HG03442 (cell line): ENCODE measurements at regions not wholly inside any gene's neighbourhood (a gene's known extent, or its start where the extent isn't known, plus 50 kb on each side); places are given as distances from the start of the nearest gene placed in this dataset.

Experiments used
- ATAC-seq: cut with Tn5 transposase; IDR thresholded peaks from one replicate; pipeline ENCODE4 v1.9.1; 2021; ENCODE audit warnings: mild to moderate bottlenecking, moderate library complexity; ENCODE audit not compliant: unreplicated experiment

DNA sequence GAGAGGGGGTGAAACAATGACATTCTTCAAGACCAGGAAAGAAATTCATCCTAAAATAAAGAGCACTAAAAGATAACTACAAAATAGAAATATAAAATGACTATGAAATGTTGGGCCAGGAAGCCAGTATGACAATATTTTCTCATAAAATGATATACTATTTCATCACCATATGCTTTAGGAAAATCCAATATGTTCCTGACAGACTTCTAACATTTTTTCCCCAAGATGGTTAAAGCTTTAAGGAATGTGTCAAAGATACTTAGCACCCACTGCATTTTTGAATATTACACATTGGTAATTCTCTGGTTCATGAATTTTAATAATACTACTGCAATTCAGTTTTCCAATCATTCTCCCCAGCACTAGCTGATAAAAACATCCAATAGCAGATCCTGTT, 87.7 kb upstream of the PLEKHG7 start:
- no peak for ATAC-seq

DNA sequence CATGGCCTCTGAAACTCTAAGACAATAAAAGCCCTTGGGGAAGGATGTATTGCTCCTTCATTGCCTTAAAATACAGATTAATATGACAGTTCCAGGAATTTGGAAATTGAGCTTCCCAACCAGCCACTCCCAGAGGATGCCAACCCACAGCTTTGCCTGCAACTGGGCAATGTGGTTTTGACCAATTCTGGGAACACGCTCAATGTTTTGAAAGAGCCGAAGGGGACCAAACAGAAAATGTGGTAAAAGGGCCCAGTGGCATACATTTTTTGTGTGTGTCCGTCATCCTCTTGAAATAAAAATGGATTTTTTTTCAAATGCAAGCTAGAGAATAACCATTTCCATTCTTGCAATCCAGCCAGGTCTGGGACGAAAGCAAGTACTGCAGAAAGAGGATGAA, 88.3 kb upstream of the PLEKHG7 start:
- no peak for ATAC-seq

DNA sequence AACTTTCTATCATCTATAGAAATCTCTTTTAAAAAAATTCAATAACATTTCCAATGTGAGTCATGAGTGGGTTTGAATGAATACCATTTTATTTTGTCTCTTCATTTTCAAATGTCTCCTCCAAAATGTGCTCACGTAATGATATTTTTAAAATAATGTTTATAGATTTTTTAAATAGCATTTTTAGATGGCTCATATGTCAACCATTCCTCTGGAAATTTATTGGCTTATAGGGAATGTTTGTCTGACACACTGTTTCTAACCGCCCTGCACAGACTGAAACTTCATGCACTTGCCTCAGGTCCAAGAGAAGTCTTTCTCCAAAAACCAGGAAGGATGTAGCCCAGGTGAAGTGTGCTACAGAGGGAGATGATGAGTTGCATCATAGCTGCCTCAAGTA, 88.8 kb upstream of the PLEKHG7 start:
- no peak for ATAC-seq

DNA sequence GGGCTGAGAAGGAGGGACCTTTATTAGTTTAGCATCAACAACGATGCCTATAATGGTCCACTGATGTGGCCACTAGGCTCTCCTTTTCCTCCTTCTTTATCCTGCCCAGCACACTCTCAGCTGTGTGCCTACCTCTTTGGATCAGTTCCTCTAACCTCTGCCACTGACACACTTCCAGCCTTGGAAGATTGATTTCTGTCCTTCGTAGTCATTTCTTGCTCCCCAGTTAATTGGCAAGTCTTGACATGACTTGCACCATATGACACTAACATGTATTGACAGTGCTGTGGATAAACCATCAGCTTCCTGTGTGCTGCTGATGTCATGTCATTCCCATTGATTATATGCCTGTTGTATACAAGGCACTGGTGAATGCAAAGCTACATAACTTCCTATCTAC, 90.2 kb upstream of the PLEKHG7 start:
- no peak for ATAC-seq

DNA sequence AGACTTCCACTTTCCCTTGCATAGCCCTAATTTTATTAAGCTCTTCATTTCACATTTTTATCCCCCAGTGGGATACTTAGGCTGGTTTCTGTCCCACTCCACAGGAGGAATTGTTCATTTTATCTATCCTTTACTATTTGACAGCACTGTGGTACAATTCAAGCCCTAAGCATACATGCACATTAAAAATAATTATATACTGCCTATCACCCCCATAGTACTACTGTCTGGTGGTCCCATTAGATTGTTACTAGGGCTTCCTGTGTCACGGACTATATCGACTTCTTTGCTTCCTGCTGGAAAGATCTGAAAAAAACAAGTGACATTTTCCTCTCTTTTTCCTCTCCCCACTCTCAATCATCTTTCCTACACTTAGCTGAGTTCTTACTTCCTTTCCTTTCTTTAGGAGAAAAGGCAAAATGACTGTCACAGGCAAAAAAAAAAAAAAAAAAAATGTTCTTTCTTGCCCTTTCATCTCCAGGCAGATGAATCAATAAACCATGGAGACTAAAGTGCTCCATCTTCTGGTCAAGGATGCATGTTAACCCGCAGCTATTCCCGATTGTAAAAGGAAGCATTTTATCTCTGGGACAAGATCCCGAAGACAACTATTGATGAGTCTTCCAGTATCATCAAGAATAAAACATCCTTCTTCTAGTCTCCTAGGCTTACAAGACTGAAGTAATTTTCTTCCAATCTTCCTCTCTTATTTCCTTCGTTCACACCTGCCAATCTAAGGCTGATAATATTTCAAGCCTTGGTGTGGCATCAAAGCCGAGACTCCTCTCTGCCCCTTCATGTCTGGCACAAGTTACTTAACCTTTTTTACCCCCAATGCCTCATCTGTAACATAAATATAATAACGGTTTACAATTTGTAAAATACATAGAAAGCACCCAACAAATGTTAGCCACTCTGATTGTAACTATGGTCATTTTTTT, 94.4 kb upstream of the PLEKHG7 start:
- ATAC-seq = no peak

DNA sequence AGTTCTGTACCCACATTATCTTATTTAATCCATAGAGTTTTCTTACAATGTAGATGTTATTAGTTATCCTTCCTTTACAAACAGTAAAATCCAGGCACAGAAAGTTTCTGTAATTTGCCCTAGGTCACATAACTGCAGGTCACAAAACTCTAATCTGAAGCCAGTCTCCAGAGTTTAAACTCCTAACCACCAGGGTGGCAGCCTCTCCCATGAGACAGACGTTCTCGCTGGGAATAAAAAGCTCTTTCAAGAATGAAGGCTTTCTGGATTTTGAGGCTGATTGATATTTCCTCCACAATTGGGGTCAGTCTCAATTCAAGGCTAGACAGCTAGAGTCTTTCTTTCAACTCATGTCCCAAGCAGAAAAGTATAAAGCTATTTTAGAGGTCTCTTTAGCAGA, 95.8 kb upstream of the PLEKHG7 start:
- no peak for ATAC-seq

DNA sequence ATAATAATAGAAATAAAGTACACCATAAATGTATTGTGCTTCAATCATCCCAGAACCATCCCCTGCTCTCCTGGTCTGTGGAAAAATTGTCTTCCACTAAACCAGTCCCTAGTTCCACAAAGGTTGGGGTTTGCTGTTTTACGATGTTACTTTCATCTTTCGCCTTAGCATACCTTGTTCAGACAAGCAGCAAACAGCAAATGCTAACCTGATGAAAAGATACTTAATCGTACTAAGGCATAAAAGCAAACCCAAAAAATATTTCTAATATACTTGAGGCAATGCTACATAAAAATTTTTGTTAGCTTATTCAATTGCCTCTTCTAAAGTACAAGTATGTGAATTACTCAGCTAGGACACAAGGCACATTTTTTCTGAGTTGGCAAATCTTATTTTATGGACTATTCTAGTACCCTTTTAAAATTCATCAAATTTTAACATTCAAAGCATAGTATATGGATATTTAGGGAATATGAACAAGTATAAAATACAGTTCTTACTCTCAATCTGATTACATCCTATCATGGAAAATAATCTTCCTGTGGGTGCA, 97.1 kb upstream of the PLEKHG7 start:
- ATAC-seq = no peak

DNA sequence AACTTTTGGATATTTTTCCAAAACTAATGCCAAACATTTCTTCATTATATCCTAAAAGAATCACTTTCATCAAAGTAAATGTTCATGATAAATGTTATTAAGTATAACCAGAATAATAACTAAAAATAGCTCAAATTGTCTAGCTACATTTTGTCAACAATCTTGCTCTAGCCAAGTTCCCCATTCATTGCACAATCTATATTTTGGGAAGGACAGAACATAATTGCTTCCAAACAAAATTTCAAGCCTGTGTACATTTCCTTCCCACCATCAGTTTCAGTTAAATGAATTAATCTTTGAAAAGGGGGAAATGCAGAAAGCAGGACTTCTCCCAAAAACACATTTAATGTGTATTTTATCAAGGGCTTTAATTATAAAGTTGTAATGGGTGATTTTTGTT, 98.0 kb upstream of the PLEKHG7 start:
- no peak for ATAC-seq

DNA sequence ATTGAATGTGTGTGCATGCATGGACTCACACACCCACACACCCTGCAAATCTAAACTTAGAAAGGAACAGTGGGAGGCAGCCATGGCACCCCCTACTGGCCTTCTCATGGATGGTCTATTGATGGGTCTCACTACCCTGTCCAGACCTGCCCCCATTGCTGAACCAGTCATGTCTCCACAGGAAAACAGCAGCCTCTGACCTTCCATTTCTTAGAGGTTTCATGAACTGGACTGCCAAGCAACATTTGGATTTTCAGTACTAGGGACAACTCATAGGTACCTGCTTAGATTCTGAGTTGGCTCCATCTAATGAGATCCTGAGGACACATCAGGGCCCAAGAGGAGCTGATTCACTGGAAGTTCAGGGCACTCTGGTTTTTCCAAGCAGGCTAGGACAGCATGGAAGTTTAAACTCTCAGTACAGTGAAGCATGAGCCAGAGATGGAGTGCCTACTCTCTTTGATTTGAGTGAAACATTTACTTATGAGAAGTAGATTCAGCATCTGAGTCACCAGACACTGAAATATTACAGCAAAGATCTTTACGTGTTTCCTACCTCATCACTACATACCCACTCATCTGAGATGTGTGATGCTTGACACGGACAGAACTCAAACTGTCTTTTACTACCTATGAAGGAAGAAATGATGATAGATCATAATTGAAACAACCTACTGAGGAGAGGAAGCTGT, 98.9 kb upstream of the PLEKHG7 start:
- ATAC-seq = no peak

DNA sequence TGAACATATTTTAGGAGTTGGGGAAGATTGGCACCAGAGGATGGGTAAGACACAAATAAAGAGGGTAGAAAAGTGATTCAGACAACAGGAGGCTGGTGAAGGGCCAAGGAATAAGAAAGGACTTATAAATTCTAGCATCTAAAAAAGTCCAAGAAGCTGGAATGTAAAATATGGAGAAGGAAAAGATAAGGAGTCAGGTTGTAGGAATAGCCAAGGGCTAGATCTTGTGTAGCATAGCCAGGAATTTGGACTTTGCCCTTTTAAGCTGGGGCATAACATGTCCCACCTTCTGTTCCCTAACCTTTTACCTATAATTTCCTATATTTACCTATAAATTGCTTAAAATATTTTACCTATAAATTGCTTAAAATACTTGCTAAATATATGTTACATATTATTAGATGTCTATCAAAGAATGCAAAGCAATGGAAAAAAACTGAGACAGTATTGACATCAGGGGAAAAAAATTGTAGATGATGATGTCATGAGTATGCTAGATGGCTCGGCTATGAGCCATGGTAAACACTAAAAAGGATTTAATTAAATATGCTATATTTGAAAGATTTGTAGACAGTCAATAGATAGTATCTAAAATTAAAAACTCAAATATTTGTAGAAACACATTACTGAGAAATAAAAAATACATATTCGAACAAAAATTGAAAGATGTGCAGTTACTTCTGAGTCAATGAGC, 99.7 kb upstream of the PLEKHG7 start:
- no peak for ATAC-seq

DNA sequence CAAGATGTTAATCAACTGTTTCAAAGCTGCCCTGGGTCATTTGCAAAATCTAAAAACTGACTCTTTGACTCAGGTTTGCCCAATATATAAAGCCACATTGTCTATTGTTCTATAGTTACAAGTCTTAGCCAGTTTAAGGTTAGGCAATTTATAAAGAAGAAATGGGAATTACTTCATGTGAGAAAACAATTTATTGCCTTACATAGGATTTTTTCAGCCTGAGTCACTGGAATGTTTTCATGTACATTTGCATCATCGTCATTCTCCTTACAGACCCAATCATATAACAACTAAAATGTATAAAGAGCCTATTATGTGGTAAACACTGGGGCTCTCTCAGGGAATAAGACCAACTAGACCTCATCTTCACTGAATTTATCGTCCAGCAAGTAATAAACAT, 100.3 kb upstream of the PLEKHG7 start:
- no peak for ATAC-seq

DNA sequence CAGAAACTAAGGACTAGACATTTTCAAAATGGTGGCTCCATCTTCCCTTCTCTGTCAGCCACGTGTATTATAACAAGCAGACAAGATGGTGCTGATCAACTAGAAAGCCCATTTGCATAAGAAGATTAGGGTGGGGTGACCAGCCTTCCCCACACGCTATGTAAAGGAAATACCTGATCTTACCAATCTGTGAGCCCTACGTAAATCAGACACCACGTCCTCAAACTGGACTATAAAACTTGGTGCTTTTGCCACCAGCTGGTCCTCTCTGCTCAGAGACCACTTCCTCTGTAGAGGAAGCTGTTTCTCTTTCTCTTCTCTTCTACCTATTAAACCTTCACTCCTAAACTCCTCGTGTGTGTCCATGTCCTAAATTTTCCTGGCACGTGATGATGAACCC, 101.1 kb upstream of the PLEKHG7 start:
- ATAC-seq = no peak

DNA sequence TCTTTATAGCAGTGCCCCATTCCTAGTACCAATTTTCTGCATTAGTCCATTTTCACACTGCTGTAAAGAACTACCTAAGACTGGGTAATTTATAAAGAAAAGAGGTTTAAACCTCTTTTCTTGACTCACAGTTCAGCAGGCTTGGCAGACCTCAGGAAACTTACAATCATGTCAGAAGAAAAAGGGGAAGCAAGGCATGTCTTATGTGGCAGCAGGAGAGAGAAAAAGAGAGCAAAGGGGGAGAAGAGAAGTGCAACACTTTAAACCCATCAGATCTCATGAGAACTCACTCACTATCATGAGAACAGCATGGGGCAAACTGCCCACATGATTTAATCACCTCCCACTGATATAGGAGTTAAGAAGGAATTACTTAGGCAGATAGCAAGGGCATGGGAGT, 101.6 kb upstream of the PLEKHG7 start:
- ATAC-seq = no peak

DNA sequence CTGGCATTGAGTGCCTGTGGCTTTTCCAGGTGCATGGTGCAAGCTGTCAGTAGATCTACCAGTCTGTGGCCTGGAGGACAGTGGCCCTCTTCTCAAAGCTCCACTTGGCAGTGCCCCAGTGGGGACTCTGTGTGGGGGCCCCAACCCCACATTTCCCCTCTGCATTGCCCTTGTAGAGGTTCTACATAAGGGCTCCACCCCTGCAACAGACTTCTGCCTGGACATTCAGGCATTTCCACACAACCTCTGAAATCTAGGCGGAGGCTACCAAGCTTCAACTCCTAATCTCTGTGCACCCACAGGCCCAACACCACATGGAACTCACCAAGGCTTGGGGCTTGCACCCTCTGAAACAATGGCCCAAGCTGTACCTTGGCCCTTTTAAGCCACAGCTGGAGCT, 102.7 kb upstream of the PLEKHG7 start:
- ATAC-seq = no peak

DNA sequence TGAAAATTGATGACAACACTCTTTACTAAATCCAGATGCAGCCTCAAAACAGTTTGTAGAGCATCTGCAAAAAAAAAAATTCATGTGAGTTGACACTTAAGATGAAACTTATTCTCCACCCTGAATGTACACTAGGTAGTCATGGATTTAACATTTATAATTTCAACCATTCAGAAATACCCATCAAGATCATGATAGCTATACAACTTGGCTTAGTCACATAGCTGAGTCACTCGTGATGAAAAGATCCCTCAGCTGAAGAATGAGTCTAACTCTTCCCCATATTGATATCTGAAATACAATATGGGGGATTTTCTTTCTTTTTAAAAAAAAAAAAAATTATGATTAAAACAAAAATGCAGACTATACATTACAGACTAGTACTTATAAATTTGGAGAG, 104.8 kb upstream of the PLEKHG7 start:
- ATAC-seq = no peak

DNA sequence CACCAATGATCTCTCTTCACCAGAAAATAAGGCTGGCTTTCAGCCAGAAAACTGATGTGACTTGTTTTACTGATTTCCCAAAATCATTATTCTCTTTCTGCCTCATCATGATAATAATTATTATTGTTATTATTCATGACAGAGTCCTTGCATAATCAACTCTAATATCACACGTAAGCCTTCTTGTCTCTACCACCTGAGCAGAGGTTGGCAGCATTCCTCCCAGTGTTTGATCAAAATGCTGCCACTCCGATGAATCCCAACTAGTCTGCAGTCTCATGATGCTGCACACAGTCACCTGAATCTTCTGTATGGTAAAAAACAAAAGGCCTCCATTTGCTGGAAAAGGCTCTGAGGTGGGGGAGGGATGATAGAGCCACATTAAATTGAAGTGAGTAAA, 105.7 kb upstream of the PLEKHG7 start:
- ATAC-seq = no peak

DNA sequence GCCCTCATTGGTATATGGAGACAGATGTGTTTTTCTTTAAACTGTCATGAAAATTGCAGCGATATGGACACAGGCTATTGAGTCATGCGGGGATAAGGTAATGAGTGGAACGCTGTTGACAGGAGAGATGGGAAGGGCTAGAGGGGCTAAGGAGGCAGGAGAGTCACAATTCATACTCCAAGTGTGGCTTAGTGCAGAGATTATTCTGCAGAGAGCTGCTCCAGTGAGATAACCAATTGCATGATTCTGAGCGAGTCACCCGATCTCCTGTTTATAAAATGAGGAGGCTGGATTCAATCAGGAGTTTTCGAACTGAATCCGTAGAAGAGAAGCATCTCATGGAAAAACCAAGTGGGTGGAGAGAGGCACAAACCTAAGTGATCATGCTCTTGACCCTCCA, 106.4 kb upstream of the PLEKHG7 start:
- ATAC-seq = no peak

DNA sequence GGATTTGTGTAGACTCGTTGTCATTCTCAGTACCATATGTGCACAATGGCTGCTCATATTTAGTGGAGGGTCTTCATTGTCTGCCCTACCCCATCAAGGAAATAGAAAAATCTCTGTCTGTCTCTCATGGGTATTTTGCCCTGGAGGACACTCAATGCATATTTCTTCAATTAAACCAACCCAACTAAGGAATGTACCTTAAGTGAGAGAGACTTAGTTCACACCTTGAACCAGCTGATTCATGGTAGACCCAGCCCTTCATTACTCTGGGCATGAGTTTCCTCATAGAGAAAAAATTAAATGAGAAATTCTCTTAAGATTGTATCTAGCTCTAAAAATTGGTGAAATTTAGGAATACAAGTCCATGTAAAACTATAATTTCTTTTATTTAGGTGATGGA, 107.1 kb upstream of the PLEKHG7 start:
- no peak for ATAC-seq

DNA sequence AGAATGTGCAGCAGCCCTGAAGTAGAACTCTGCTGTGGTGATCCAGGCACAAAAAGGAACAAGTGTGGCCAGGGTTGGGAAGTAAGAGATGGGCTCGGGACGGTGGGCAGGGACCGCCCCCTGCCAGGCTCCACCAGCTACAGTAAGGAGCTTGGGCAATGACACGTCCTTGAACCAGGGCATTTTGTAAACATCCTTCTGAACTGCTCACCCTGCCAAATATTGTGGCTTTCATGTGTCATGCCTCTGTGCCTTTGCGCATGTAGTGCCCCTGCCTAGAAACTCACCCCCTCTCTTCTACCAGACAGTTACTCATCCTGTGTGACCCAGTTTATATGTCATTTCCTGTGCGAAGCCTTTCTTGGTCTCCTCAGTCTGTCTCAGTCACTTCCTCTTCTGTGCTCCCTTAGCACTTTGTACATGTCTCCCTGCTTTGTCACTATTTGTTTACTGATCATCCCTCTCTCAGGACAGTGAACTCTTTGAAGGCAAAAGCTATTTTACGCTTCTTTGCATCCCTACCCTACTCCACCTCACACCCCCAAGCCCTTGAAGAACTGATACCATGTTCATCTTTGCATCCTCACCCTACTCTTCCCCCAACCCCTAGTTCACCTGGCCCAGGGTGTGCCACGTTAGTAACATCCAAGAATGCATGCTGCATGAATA, 108.9 kb upstream of the PLEKHG7 start:
- ATAC-seq = peak; percentile 100

DNA sequence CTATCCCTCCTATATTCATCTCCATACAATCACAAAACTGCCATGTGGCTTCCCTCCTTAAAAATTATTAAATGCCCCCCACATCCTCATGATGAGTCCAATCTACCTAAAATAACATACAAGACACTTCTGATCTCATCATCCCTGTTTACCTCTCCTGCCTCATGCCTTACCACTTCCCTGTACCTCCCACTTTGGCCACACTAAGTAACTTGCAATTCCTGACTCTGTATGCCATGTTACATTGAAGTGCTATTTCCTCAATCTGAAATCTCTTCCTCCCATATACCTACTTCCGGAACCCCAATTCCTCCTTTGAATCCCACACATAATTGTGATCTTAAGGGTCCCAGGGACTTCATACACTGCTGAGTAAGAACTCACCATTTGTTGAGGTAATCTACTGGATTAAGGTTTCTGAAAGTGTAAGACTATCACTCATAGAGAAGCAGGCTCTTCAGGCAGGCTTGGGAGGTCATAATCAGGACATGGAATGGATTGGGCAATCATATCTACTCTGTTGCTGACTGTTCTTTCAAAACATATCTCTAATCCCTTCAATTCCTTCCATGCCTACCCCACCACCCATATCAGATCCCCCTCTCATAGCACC, 117.6 kb upstream of the PLEKHG7 start:
- ATAC-seq = no peak

DNA sequence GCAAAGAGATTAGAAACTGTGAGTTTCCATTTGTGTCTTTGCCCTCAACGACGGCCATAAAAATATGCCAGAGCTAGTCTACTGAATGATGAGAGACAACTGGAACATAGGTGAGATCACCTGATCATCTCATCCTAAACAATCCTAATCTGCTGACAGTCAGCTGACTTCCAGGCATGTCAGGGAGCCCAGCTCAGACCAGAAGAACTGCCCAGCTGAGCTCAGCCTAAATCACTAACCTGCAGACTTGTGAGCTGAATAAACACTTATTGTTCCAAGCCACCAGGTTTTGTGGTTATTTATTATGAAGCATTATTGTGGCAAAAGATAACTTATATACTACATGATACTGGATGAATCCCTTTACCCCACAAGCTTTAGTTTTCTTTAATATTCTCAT, 118.9 kb upstream of the PLEKHG7 start:
- no peak for ATAC-seq
